H1 (cell line): ENCODE measurements at regions not wholly inside any gene's neighbourhood (a gene's known extent, or its start where the extent isn't known, plus 50 kb on each side); places are given as distances from the start of the nearest gene placed in this dataset.

Source experiments
- CTCF ChIA-PET: fragments of 300-600 bp; sonication (Branson Sonifier 250); formaldehyde crosslinking; loops from one replicate; lab custom pipeline; 2021; ENCODE audit not compliant: partially characterized antibody; lab: Charles Lee
- POLR2A ChIA-PET: fragments of 300-600 bp; sonication (Branson Sonifier 250); formaldehyde crosslinking; loops from one replicate; lab custom pipeline; 2021; ENCODE audit warnings: inconsistent platforms; ENCODE audit not compliant: partially characterized antibody; lab: Charles Lee
- DNase-seq, 2 experiments: peaks; one replicate each; pipeline versions ENCODE4 v3.0.0 to v3.0.0-alpha.2; 2010 to 2022; ENCODE audit warnings: low spot score in 2 of 2, low read depth in 1 of 2, mixed read lengths in 1 of 2
- FAIRE-seq: peaks from 2 replicates; lab custom pipeline; 2011; peaks lifted over from hg19 to GRCh38; lab: Jason Lieb, UNC
- H2AFZ ChIP-seq: 2 replicates; pipeline ENCODE4 v1.8.1; 2012; ENCODE audit warnings: low read length, inconsistent platforms
- H2AK5ac ChIP-seq: 2 replicates; pipeline ENCODE4 v1.6.1; 2013; ENCODE audit warnings: low read depth, low read length
- H2BK120ac ChIP-seq: replicated peaks from 2 replicates; pipeline ENCODE3; 2013; ENCODE audit warnings: low read depth, low read length, inconsistent platforms
- H2BK12ac ChIP-seq: 2 replicates; pipeline ENCODE4 v1.6.1; 2013; ENCODE audit warnings: low read depth, low read length
- H2BK15ac ChIP-seq: 2 replicates; pipeline ENCODE4 v1.6.1; 2013; ENCODE audit warnings: low read length
- H2BK20ac ChIP-seq: 2 replicates; pipeline ENCODE4 v1.6.1; 2013; ENCODE audit warnings: low read length
- H2BK5ac ChIP-seq: 2 replicates; pipeline ENCODE4 v1.6.1; 2013; ENCODE audit warnings: low read depth, low read length
- H3K14ac ChIP-seq: 2 replicates; pipeline ENCODE4 v1.6.1; 2013; ENCODE audit warnings: inconsistent platforms; ENCODE audit not compliant: insufficient read length
- H3K18ac ChIP-seq: 2 replicates; pipeline ENCODE4 v1.6.1; 2013; ENCODE audit warnings: low read length; ENCODE audit errors: extremely low read depth
- H3K23ac ChIP-seq: 2 replicates; pipeline ENCODE4 v1.6.1; 2013; ENCODE audit warnings: inconsistent platforms; ENCODE audit not compliant: insufficient read length
- H3K23me2 ChIP-seq: 2 replicates; pipeline ENCODE4 v1.6.1; 2013; ENCODE audit warnings: low read depth, low read length
- H3K27ac ChIP-seq: 2 replicates; pipeline ENCODE4 v1.6.1; 2011; ENCODE audit warnings: low read depth, low read length, inconsistent platforms
- H3K27me3 ChIP-seq, 4 experiments: replicated peaks in 1 of 4; 1 replicate in 1 of 4; 2 replicates in 3 of 4; pipeline versions ENCODE4 v1.6.1 to v1.8.1; 2011 to 2013; ENCODE audit warnings: low read length in 3 of 4, mild to moderate bottlenecking in 3 of 4, inconsistent platforms in 2 of 4, mixed read lengths in 2 of 4, moderate library complexity in 1 of 4; ENCODE audit not compliant: control insufficient read depth in 3 of 4, insufficient read depth in 3 of 4; ENCODE audit errors: extremely low read depth in 1 of 4
- H3K36me3 ChIP-seq, 4 experiments: 2 replicates each; pipeline versions ENCODE4 v1.6.1 to v1.8.1; 2011 to 2013; ENCODE audit warnings: mild to moderate bottlenecking in 4 of 4, low read length in 3 of 4, moderate library complexity in 2 of 4, control low read depth in 1 of 4, inconsistent platforms in 1 of 4; ENCODE audit not compliant: insufficient read depth in 4 of 4, control insufficient read depth in 2 of 4
- H3K4ac ChIP-seq: replicated peaks from 2 replicates; pipeline ENCODE3; 2013; ENCODE audit warnings: low read length, low read depth, mixed read lengths, inconsistent platforms; ENCODE audit not compliant: insufficient read length
- H3K4me1 ChIP-seq, 4 experiments: replicated peaks in 1 of 4; 1 replicate in 1 of 4; 2 replicates in 3 of 4; pipeline versions ENCODE4 v1.6.1 to v1.8.1; 2011 to 2013; ENCODE audit warnings: low read length in 3 of 4, inconsistent platforms in 2 of 4, mixed read lengths in 1 of 4; ENCODE audit not compliant: insufficient read depth in 4 of 4, control insufficient read depth in 3 of 4
- H3K4me2 ChIP-seq, 2 experiments: 2 replicates each; pipeline versions ENCODE4 v1.6.1 to v1.8.1; 2011 to 2013; ENCODE audit warnings: low read depth in 2 of 2, low read length in 2 of 2, control low read depth in 1 of 2, inconsistent platforms in 1 of 2, mild to moderate bottlenecking in 1 of 2; ENCODE audit not compliant: insufficient read depth in 1 of 2
- H3K4me3 ChIP-seq, 4 experiments: fragments of 200-600, 300-600 bp in 1 of 4; sonication (generic), shearing (Covaris generic), sonication (Bioruptor Twin) in 1 of 4; 2 replicates each; pipeline versions ENCODE4 v1.5.1 to v1.8.1; 2011 to 2016; ENCODE audit warnings: low read length in 4 of 4, low read depth in 3 of 4, control low read depth in 2 of 4, inconsistent platforms in 2 of 4, mild to moderate bottlenecking in 2 of 4, mixed read lengths in 1 of 4, moderate library complexity in 1 of 4; ENCODE audit not compliant: insufficient read depth in 2 of 4; ENCODE audit errors: extremely low read depth in 1 of 4
- H3K56ac ChIP-seq: replicated peaks from 2 replicates; pipeline ENCODE3; 2013; ENCODE audit warnings: low read depth, mild to moderate bottlenecking, mixed read lengths, low read length, inconsistent platforms; ENCODE audit not compliant: insufficient read length
- H3K79me1 ChIP-seq: 2 replicates; pipeline ENCODE4 v1.6.1; 2013; ENCODE audit warnings: low read depth, low read length, control low read depth
- H3K79me2 ChIP-seq, 2 experiments: 2 replicates each; pipeline versions ENCODE4 v1.6.1 to v1.8.1; 2012 to 2013; ENCODE audit warnings: low read length in 2 of 2, mild to moderate bottlenecking in 2 of 2, inconsistent platforms in 1 of 2; ENCODE audit not compliant: insufficient read depth in 2 of 2, control insufficient read depth in 1 of 2
- H3K9ac ChIP-seq, 4 experiments: replicated peaks in 1 of 4; 1 replicate in 1 of 4; 2 replicates in 3 of 4; pipeline versions ENCODE4 v1.6.1 to v1.8.1; 2011 to 2013; ENCODE audit warnings: low read depth in 3 of 4, low read length in 3 of 4, control low read depth in 2 of 4, mild to moderate bottlenecking in 2 of 4, moderate library complexity in 2 of 4, inconsistent platforms in 1 of 4; ENCODE audit errors: extremely low read depth in 1 of 4
- H3K9me3 ChIP-seq, 2 experiments: 2 replicates each; pipeline versions ENCODE4 v1.6.1 to v1.8.1; 2012 to 2013; ENCODE audit warnings: mild to moderate bottlenecking in 2 of 2, moderate library complexity in 2 of 2, control low read depth in 1 of 2, inconsistent platforms in 1 of 2, low read depth in 1 of 2, low read length in 1 of 2, mixed read lengths in 1 of 2; ENCODE audit not compliant: insufficient read depth in 2 of 2
- H4K20me1 ChIP-seq, 2 experiments: replicated peaks in 1 of 2; 2 replicates each; pipeline versions ENCODE3 to v1.8.1; 2011 to 2013; ENCODE audit warnings: inconsistent platforms in 2 of 2, low read length in 2 of 2, mild to moderate bottlenecking in 1 of 2; ENCODE audit not compliant: insufficient read depth in 2 of 2, control insufficient read depth in 1 of 2
- H4K5ac ChIP-seq: 2 replicates; pipeline ENCODE4 v1.6.1; 2013; ENCODE audit warnings: low read length, low read depth, mixed read lengths, inconsistent platforms; ENCODE audit not compliant: insufficient read length
- H4K8ac ChIP-seq: 2 replicates; pipeline ENCODE4 v1.8.0; 2013; ENCODE audit warnings: mild to moderate bottlenecking, moderate library complexity, low read length, inconsistent platforms; ENCODE audit not compliant: insufficient read depth; ENCODE audit errors: extremely low read depth
- H4K91ac ChIP-seq: replicated peaks from 2 replicates; pipeline ENCODE3; 2013; ENCODE audit warnings: low read length, mixed read lengths, inconsistent platforms; ENCODE audit not compliant: insufficient read length
- ASH2L ChIP-seq: fragments of 200-600, 300-600 bp; sonication (generic); IDR thresholded peaks from one replicate; pipeline ENCODE4 v1.7.1; 2017; ENCODE audit warnings: low read length
- CHD1 ChIP-seq: IDR thresholded peaks from 2 replicates; pipeline ENCODE4 v1.6.1; 2012; ENCODE audit warnings: low read depth, low read length, improper control_type of control experiment
- E2F6 ChIP-seq: IDR thresholded peaks from 2 replicates; pipeline ENCODE4 v1.6.1; 2012; ENCODE audit warnings: inconsistent platforms
- GABPA ChIP-seq: IDR thresholded peaks from 2 replicates; pipeline ENCODE4 v1.6.1; 2011; ENCODE audit warnings: mild to moderate bottlenecking, low read length, moderate library complexity, borderline replicate concordance; ENCODE audit not compliant: insufficient read depth
- SP4 ChIP-seq: IDR thresholded peaks from 2 replicates; pipeline ENCODE4 v1.6.1; 2012; ENCODE audit warnings: low read length, inconsistent platforms
- WGBS, 2 experiments: shearing (Covaris generic) in 1 of 2; methylation state at CpG; one replicate each; pipeline versions ENCODE4 v1.1.6 to v1.1.7; 2013 to 2015; ENCODE audit warnings: low lambda C conversion rate in 2 of 2, mixed read lengths in 2 of 2, inconsistent platforms in 1 of 2, low coverage in 1 of 2, missing lambda C conversion rate in 1 of 2; ENCODE audit not compliant: insufficient replicate concordance in 2 of 2, insufficient coverage in 1 of 2, insufficient read length in 1 of 2; ENCODE audit errors: extremely low coverage in 1 of 2, missing lambda C conversion rate in 1 of 2; 5-methylcytosine and 5-hydroxymethylcytosine counted together

- H2BK120ac ChIP-seq = no peak overlapping the region
- POLR2A ChIA-PET = no interaction called here
- H3K36me3 ChIP-seq = no peaks in the 10 kb centered on the region
- peak overlapping the region; percentile 62; the same call in 1 of the 2 replicates for H4K8ac ChIP-seq
- no peak overlapping the region for H3K18ac ChIP-seq
- H2AK5ac ChIP-seq = 0 out of 2 replicates have a peak overlapping the region, but pooled peaks have one; percentile 53
- WGBS, 2 experiments = 100% methylated on average over 4 of the region's 4 CpGs; no CpG with 5 or more reads in 1 of the 2 experiments
- H2AFZ ChIP-seq = no peak overlapping the region
- H3K4me3 ChIP-seq = no peak overlapping the region
- H3K14ac ChIP-seq = no peak overlapping the region
- FAIRE-seq = no peak
- 0 out of 2 replicates have a peak overlapping the region, but pooled peaks have one; percentile 27 for H2BK12ac ChIP-seq
- no peak overlapping the region for H3K27ac ChIP-seq
- DNase-seq = no peak
- H3K4me2 ChIP-seq = no peak overlapping the region
- no peak overlapping the region for H3K9ac ChIP-seq
- no peak overlapping the region for H3K23ac ChIP-seq
- H3K4me1 ChIP-seq = peaks cover 0 to 4% (median 0%) of the 10 kb centered on the region in 4 experiments; a peak in 2 of 7 replicates
- H2BK20ac ChIP-seq = no peak overlapping the region
- no peaks in the 10 kb centered on the region for H3K23me2 ChIP-seq
- no peak overlapping the region for H3K4ac ChIP-seq
- H4K20me1 ChIP-seq = no peaks in the 10 kb centered on the region
- no peak overlapping the region for H2BK5ac ChIP-seq
- H3K9me3 ChIP-seq = peaks cover 0 to 16% of the 10 kb centered on the region in 2 experiments; a peak in 2 of 4 replicates
- no peaks in the 10 kb centered on the region for H3K79me1 ChIP-seq
- H4K91ac ChIP-seq = no peak overlapping the region
- no peak overlapping the region for H4K5ac ChIP-seq
- no peaks in the 10 kb centered on the region for H3K27me3 ChIP-seq
- H2BK15ac ChIP-seq = no peak overlapping the region
- no peak overlapping the region for H3K56ac ChIP-seq
- CTCF ChIA-PET = interaction anchor here (1.3 kb wide), 1 partner anchor 26 kb away, joined by 3 read pairs; no protein-coding TSS in a partner anchor
- no peaks in the 10 kb centered on the region for H3K79me2 ChIP-seq
- no peak for TF ChIP-seq SP4
- TF ChIP-seq GABPA = no peak
- TF ChIP-seq ASH2L = no peak
- no peak for TF ChIP-seq CHD1
- no peak for TF ChIP-seq E2F6
Measured at GRCh38 chr9:25427898-25428297, 250.3 kb downstream of the TUSC1 start.
